Natural killer cell (primary cell): ENCODE measurements at regions not wholly inside any gene's neighbourhood (a gene's known extent, or its start where the extent isn't known, plus 50 kb on each side); places are given as distances from the start of the nearest gene placed in this dataset.

Experiments
- ATAC-seq, 3 donors: fragments of 150-1000 bp in 2 of 3; fragments of 200-7000 bp in 1 of 3; cut with Tn5 transposase; 1 replicate in 1 of 3; 2 replicates in 2 of 3; pipeline ENCODE4 v1.10.0; 2021; ENCODE audit warnings: mild to moderate bottlenecking in 2 of 3, moderate library complexity in 2 of 3
- DNase-seq, 2 donors: peaks; one replicate each; pipeline versions ENCODE4 v3.0.0 to v3.0.0-alpha.2; 2013 to 2021; ENCODE audit warnings: mixed read lengths in 1 of 2
- H3K27ac ChIP-seq: one replicate; pipeline ENCODE4 v1.5.1; 2013; ENCODE audit warnings: mild to moderate bottlenecking, low read length
- H3K27me3 ChIP-seq: one replicate; pipeline ENCODE4 v1.6.1; 2013; ENCODE audit warnings: low read length; ENCODE audit not compliant: control insufficient read depth, insufficient read depth
- H3K36me3 ChIP-seq: one replicate; pipeline ENCODE4 v1.6.1; 2013; ENCODE audit warnings: low read length; ENCODE audit not compliant: control insufficient read depth, insufficient read depth
- H3K4me1 ChIP-seq: one replicate; pipeline ENCODE4 v1.6.1; 2013; ENCODE audit warnings: low read length; ENCODE audit not compliant: control insufficient read depth, insufficient read depth
- H3K4me3 ChIP-seq: one replicate; pipeline ENCODE4 v1.5.1; 2013; ENCODE audit warnings: low read length
- H3K9me3 ChIP-seq: one replicate; pipeline ENCODE4 v1.6.1; 2013; ENCODE audit warnings: low read length; ENCODE audit not compliant: control insufficient read depth, insufficient read depth
- H3K27ac Mint-ChIP-seq, 2 donors: one replicate each; pipeline ENCODE4 v1.8.0; 2022; ENCODE audit warnings: mild to moderate bottlenecking in 2 of 2, mixed read lengths in 2 of 2, moderate library complexity in 1 of 2
- H3K27me3 Mint-ChIP-seq, 2 donors: one replicate each; pipeline ENCODE4 v1.8.0; 2022; ENCODE audit warnings: low read depth in 2 of 2, mixed read lengths in 2 of 2
- H3K36me3 Mint-ChIP-seq: one replicate; pipeline ENCODE4 v1.8.0; 2022; ENCODE audit warnings: mixed read lengths
- H3K4me1 Mint-ChIP-seq, 2 donors: one replicate each; pipeline ENCODE4 v1.8.0; 2022; ENCODE audit warnings: mixed read lengths in 2 of 2
- H3K4me3 Mint-ChIP-seq: one replicate; pipeline ENCODE4 v1.8.0; 2022; ENCODE audit warnings: mild to moderate bottlenecking, moderate library complexity, mixed read lengths
- H3K9me3 Mint-ChIP-seq, 2 donors: one replicate each; pipeline ENCODE4 v1.8.0; 2022; ENCODE audit warnings: mixed read lengths in 2 of 2
- WGBS: methylation state at CpG from one replicate; pipeline ENCODE4 v1.1.7; 2013; ENCODE audit warnings: missing lambda C conversion rate; ENCODE audit not compliant: insufficient coverage; 5-methylcytosine and 5-hydroxymethylcytosine counted together
- intact Hi-C: fragments of 100-400 bp; cut with micrococcal nuclease; formaldehyde crosslinking; loops from one replicate; pipeline ENCODE4 v1.14.2; 2022
- TF ChIP-seq, protein P1 (sequence below): fragments of 200-600 bp; IDR thresholded peaks from one replicate; pipeline ENCODE4 v1.8.0; 2022; ENCODE audit warnings: antibody characterized with exemption

DNA sequence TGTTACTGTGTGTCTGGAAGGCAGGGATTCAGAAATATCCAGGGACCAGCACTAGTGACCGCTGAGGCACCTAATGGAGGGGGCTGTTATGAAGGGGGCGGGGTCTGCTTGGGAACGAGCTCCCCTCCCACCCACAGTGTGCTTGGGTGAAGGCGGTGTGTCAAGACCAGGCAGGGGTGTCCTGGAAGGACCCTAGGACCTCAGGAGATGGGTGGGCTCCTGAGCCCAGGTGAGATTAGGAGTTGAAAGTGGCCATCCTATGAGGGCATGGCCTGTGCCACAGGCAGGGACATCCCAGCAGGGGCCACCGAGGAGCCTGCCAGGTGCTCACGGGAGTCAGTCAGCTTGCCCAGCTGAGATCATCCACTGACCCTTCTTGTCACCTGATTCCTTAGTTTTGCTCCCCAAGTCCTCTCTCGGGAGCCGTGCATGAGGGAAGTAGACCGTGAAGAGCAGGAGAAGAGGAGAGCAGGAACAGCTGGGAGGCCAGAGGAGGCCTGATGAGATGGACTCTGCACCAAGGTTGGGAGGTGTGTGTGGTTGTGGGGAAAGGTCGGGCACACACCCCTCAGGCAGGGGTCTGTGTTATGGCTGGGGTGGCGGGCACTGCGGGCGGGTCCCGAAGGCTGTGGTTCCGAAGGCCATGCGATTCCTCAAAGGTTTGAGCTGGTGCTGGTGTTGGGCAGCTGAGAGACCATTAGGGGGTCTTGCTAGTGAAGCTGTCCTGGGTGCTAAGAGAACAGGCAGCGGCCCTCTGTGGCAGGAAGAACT is 180.9 kb upstream of the HS6ST1 start:
- DNase-seq (no peak), ATAC-seq (peak in 1 of 3 donors; percentile 22)
- WGBS, result 85% methylated on average over 16 of the region's 17 CpGs
- peaks cover 9% of the 10 kb centered on the region for H3K4me1 ChIP-seq
- no peaks in the 10 kb centered on the region for H3K4me1 Mint-ChIP-seq
- no peak overlapping the region for H3K27ac Mint-ChIP-seq
- no peaks in the 10 kb centered on the region for H3K27me3 Mint-ChIP-seq
- intact Hi-C loops, result no loop called here
- no peaks in the 10 kb centered on the region for H3K27me3 ChIP-seq
- no peak overlapping the region for H3K4me3 ChIP-seq
- H3K36me3 Mint-ChIP-seq, result no peaks in the 10 kb centered on the region
- H3K27ac ChIP-seq, result no peak overlapping the region
- no peaks in the 10 kb centered on the region for H3K9me3 ChIP-seq
- H3K36me3 ChIP-seq, result no peaks in the 10 kb centered on the region
- no peak overlapping the region for H3K4me3 Mint-ChIP-seq
- TF ChIP-seq, protein P1, sequence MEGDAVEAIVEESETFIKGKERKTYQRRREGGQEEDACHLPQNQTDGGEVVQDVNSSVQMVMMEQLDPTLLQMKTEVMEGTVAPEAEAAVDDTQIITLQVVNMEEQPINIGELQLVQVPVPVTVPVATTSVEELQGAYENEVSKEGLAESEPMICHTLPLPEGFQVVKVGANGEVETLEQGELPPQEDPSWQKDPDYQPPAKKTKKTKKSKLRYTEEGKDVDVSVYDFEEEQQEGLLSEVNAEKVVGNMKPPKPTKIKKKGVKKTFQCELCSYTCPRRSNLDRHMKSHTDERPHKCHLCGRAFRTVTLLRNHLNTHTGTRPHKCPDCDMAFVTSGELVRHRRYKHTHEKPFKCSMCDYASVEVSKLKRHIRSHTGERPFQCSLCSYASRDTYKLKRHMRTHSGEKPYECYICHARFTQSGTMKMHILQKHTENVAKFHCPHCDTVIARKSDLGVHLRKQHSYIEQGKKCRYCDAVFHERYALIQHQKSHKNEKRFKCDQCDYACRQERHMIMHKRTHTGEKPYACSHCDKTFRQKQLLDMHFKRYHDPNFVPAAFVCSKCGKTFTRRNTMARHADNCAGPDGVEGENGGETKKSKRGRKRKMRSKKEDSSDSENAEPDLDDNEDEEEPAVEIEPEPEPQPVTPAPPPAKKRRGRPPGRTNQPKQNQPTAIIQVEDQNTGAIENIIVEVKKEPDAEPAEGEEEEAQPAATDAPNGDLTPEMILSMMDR, result no peak
- no peaks in the 10 kb centered on the region for H3K9me3 Mint-ChIP-seq

DNA sequence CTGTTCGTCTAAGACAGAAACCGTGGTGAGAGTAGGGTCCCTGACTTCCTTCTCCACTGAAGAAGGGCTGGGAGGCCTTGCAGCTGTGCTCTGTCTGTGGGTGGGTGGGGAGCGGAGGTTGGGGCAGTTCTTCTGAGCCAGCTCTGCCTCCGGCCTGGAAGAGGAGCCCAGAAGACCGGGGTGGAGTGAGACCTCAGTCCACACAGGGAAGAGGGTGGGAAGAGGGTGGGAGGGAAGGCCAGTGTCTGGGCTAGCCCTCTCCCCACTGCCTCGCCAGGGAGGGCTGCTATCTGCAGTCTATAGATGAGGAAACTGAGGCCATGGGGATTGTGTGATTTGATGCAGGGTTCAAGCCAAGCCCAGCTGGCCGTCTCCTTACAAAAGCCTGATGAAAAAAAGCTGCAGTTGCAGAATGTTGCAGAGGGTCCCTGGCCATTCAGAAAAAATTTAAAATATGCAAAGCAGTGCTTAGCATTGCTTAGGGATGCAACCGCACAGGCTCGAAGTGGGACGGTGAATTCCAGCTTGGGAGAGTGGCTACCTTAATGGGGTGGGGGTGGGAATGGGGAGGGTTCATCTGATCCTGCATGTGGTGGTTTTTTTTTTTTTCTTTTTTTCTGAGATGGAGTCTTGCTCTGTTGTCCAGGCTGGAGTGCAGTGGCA is 181.6 kb upstream of the HS6ST1 start:
- no peaks in the 10 kb centered on the region for H3K36me3 ChIP-seq
- Mint-ChIP-seq H3K36me3 (no peaks in the 10 kb centered on the region), H3K4me1 (no peaks in the 10 kb centered on the region), H3K27ac (no peak overlapping the region), H3K27me3 (no peaks in the 10 kb centered on the region), H3K4me3 (no peak overlapping the region), H3K9me3 (no peaks in the 10 kb centered on the region)
- no peak overlapping the region for H3K4me3 ChIP-seq
- no peak for DNase-seq
- TF ChIP-seq, protein P1, result no peak
- H3K9me3 ChIP-seq, result no peaks in the 10 kb centered on the region
- H3K27ac ChIP-seq, result no peak overlapping the region
- peaks cover 16% of the 10 kb centered on the region for H3K4me1 ChIP-seq
- 44% methylated on average over 10 of the region's 10 CpGs for WGBS
- intact Hi-C loops, result no loop called here
- no peaks in the 10 kb centered on the region for H3K27me3 ChIP-seq
- no peak for ATAC-seq

DNA sequence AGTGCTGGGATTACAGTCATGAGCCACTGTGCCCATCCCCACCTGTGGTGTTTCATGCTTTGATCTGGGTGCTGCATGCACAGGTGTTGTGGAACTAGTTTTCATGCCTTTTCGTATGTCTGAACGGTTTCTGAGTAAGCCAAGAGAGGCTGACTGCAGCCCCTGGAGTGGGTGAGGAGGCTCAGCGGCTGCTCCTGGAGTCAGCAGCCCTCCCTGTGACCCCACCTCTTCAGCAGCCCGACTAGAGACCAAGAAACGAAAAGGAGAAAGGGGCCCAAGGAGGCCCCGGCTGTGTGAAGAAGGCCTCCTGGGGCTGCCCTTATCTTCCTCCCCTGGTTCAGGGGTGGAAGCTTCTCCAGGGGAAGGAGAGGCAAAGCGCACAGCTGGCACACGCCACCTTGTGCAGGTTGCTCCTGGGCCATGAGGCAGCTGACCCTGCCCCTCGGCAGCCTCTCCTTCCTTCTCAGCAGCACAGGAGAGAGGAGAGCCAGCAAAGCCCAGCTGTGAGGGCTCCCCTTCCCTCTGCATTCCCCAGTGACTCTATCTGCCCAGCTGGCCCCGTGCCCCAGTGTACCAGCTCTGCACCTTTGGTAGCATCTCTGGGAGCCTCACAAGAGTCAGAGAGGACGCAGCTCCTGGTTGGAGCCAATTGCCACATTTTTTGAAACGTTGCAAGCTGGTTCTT is 182.5 kb upstream of the HS6ST1 start:
- H3K4me1 Mint-ChIP-seq, result no peaks in the 10 kb centered on the region
- no peaks in the 10 kb centered on the region for H3K36me3 Mint-ChIP-seq
- no peak for DNase-seq
- no peaks in the 10 kb centered on the region for H3K9me3 Mint-ChIP-seq
- no peak overlapping the region for H3K27ac Mint-ChIP-seq
- Histone ChIP-seq H3K27me3 (no peaks in the 10 kb centered on the region), H3K4me1 (peaks cover 19% of the 10 kb centered on the region), H3K9me3 (no peaks in the 10 kb centered on the region), H3K27ac (no peak overlapping the region), H3K36me3 (no peaks in the 10 kb centered on the region), H3K4me3 (no peak overlapping the region)
- intact Hi-C loops, result no loop called here
- no peak for ATAC-seq
- no peak overlapping the region for H3K4me3 Mint-ChIP-seq
- TF ChIP-seq, protein P1, result no peak
- 62% methylated on average over 12 of the region's 12 CpGs for WGBS
- no peaks in the 10 kb centered on the region for H3K27me3 Mint-ChIP-seq
